ENCODE measurements at regions not wholly inside any gene's neighbourhood (a gene's known extent, or its start where the extent isn't known, plus 50 kb on each side); places are given as distances from the start of the nearest gene placed in this dataset.
A peak's percentile ranks its signal among the peaks of the same experiment; 100 is the strongest.
"Not testable (repeated sequence)": the region's sequence is repeated elsewhere in the genome, so short reads cannot be mapped to it uniquely, and the experiment has no call there.

DNA sequence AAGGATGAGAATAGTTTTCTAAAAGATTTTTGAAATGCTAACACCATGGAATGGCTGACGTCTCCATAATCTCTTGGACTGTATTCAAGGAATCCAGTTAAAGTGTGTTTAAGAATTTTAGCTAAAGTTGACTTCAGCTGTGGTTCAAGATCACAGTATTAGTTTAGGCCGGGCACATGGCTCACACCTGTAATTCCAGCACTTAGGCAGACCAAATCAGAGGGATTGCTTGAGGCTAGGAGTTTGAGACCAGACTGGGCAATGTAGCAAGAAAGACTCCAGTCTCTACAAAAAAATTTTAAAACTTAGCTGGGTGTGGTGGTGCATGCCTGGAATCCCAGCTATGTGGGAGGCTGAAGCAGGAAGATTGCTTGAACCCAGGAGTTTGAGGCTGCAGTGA lies 68.2 kb downstream of the RFPL4B start:
- no peak for DNase-seq (ENCODE audit: low read depth)
- H3K36me3 ChIP-seq (ENCODE audit: control insufficient read depth, insufficient read depth, low read length) = no peaks in the 10 kb centered on the region
- ChIA-PET CTCF (interaction anchor here (0.7 kb wide), 1 partner anchor 80 kb away, joined by 3 read pairs; no protein-coding TSS in a partner anchor), POLR2A (no interaction called here)
- TF ChIP-seq, protein P1, sequence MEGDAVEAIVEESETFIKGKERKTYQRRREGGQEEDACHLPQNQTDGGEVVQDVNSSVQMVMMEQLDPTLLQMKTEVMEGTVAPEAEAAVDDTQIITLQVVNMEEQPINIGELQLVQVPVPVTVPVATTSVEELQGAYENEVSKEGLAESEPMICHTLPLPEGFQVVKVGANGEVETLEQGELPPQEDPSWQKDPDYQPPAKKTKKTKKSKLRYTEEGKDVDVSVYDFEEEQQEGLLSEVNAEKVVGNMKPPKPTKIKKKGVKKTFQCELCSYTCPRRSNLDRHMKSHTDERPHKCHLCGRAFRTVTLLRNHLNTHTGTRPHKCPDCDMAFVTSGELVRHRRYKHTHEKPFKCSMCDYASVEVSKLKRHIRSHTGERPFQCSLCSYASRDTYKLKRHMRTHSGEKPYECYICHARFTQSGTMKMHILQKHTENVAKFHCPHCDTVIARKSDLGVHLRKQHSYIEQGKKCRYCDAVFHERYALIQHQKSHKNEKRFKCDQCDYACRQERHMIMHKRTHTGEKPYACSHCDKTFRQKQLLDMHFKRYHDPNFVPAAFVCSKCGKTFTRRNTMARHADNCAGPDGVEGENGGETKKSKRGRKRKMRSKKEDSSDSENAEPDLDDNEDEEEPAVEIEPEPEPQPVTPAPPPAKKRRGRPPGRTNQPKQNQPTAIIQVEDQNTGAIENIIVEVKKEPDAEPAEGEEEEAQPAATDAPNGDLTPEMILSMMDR (IDR thresholded peaks at IDR 0.05; ENCODE audit: insufficient read depth, low read depth, low read length) = no peak
- H3K4me3 ChIP-seq (ENCODE audit: low read depth, low read length) = no peak overlapping the region
- H3K27me3 ChIP-seq (ENCODE audit: control insufficient read depth, insufficient read depth, low read length) = no peaks in the 10 kb centered on the region

DNA sequence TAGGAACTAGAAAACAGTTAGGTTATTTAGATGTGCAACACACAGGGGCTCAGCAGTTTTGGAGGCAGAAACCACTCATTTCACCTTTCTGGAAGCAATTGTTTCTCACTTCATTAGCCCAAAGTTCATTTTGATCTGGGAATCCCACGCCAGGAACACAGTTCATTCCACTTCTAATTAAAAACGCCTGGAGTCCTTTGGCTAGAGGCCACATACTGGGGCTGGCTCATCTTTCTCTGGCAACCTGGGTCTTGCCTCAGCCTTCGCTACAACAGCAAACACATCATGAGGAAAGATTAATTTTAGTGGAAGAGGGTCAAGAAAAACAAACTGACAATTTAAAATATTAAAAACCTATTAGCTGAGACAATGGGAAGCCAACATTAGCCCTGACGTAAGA lies 69.7 kb downstream of the RFPL4B start:
- TF ChIP-seq, protein P1 (IDR thresholded peaks at IDR 0.05; ENCODE audit: insufficient read depth, low read depth, low read length) = no peak
- peak; percentile 58 for DNase-seq (ENCODE audit: low read depth)
- Histone ChIP-seq H3K4me3 (ENCODE audit: low read depth, low read length) (no peak overlapping the region), H3K27me3 (ENCODE audit: control insufficient read depth, insufficient read depth, low read length) (no peaks in the 10 kb centered on the region), H3K36me3 (ENCODE audit: control insufficient read depth, insufficient read depth, low read length) (no peaks in the 10 kb centered on the region)
- ChIA-PET CTCF (no interaction called here), POLR2A (no interaction called here)

DNA sequence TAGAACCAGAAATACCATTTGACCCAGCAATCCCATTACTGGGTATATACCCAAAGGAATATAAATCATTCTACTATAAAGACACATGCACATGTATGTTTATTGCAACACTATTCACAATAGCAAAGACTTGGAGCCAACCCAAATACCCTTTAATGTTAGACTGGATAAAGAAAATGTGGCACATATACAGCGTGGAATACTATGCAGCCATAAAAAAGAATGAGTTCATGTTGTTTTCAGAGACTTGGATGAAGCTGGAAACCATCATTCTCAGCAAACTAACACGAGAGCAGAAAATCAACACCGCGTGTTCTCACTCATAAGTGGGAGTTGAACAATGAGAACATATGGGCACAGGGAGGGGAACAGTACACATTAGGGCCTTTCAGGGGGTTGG lies 79.9 kb downstream of the RFPL4B start:
- H3K27me3 ChIP-seq (ENCODE audit: control insufficient read depth, insufficient read depth, low read length); POLR2A ChIA-PET; CTCF ChIA-PET; DNase-seq (ENCODE audit: low read depth); H3K4me3 ChIP-seq (ENCODE audit: low read depth, low read length); H3K36me3 ChIP-seq (ENCODE audit: control insufficient read depth, insufficient read depth, low read length): not testable (repeated sequence)

DNA sequence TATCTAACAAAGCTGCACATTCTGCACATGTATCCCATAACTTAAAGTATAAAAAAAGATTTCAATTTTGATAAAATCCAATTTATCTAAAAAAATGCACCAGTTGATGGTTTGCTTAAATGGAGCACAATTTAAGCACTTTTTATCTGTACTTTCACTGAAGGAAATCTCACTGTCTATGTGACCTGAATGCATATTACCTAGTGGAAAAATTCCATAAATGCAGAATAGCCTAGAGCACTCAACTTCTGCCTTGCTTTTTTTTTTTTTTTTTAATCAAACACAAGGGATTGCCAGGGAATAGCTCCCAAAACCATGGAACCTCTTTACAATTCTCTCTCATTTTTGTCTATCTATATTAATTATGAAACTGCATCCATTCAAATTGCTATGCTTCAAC lies 80.4 kb downstream of the RFPL4B start:
- Histone ChIP-seq H3K4me3 (ENCODE audit: low read depth, low read length) (no peak overlapping the region), H3K27me3 (ENCODE audit: control insufficient read depth, insufficient read depth, low read length) (no peaks in the 10 kb centered on the region), H3K36me3 (ENCODE audit: control insufficient read depth, insufficient read depth, low read length) (no peaks in the 10 kb centered on the region)
- POLR2A ChIA-PET = no interaction called here
- CTCF ChIA-PET = no interaction called here
- TF ChIP-seq, protein P1 (IDR thresholded peaks at IDR 0.05; ENCODE audit: insufficient read depth, low read depth, low read length) = no peak
- no peak for DNase-seq (ENCODE audit: low read depth)

DNA sequence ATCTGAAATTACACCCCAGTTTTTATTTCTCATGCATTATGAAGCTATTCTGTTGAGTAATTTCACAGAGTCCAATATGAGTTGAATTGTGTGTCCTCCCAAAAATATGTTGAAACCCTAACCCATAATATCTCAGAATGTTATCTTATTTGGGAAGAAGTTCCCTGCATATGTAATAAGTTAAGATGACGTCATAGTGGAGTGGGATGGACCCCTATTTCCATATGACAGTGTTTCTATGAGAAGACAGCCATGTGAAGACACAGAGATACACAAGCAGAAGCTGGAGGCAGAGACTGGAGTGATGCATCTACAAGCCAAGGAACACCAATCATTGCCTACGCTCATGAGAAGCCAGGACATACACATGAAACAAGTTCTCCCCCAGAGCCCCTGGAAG lies 81.3 kb downstream of the RFPL4B start:
- POLR2A ChIA-PET = no interaction called here
- no peaks in the 10 kb centered on the region for H3K27me3 ChIP-seq (ENCODE audit: control insufficient read depth, insufficient read depth, low read length)
- DNase-seq (ENCODE audit: low read depth) = no peak
- H3K4me3 ChIP-seq (ENCODE audit: low read depth, low read length) = no peak overlapping the region
- TF ChIP-seq, protein P1 (IDR thresholded peaks at IDR 0.05; ENCODE audit: insufficient read depth, low read depth, low read length) = no peak
- H3K36me3 ChIP-seq (ENCODE audit: control insufficient read depth, insufficient read depth, low read length) = no peaks in the 10 kb centered on the region
- CTCF ChIA-PET = no interaction called here

DNA sequence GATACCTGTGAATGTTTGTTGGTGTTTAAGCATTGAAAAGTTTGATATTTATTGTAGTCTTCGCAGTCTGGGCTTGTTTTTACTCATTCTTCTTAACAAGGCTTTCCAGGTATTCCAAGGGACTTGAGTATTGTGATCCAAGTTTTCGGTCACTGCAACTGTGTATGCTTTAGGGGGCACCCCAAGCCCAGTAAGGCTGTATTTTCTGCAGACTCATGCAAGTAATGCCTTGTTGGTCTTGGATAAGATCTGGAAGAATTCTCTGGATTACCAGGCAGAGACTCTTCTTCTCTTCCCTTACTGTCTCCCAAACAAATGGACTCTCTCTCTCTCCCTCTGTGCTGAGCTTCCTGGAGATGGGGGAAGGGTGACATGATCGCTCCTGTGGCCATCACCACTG lies 82.1 kb downstream of the RFPL4B start:
- no peak for DNase-seq (ENCODE audit: low read depth)
- Histone ChIP-seq H3K27me3 (ENCODE audit: control insufficient read depth, insufficient read depth, low read length) (no peaks in the 10 kb centered on the region), H3K36me3 (ENCODE audit: control insufficient read depth, insufficient read depth, low read length) (no peaks in the 10 kb centered on the region), H3K4me3 (ENCODE audit: low read depth, low read length) (no peak overlapping the region)
- CTCF ChIA-PET = interaction anchor here (0.7 kb wide), 1 partner anchor 637 kb away, joined by 3 read pairs; no protein-coding TSS in a partner anchor
- TF ChIP-seq, protein P1 (IDR thresholded peaks at IDR 0.05; ENCODE audit: insufficient read depth, low read depth, low read length) = no peak
- POLR2A ChIA-PET = no interaction called here

Measured in BJ (cell line).